Keratinocyte (primary cell): ENCODE measurements at regions not wholly inside any gene's neighbourhood (a gene's known extent, or its start where the extent isn't known, plus 50 kb on each side); places are given as distances from the start of the nearest gene placed in this dataset.

Experiments used
- EZH2 ChIP-seq: IDR thresholded peaks from one replicate; pipeline ENCODE4 v1.6.1; 2012; ENCODE audit warnings: inconsistent platforms, mild to moderate bottlenecking, low read length, moderate library complexity
- TF ChIP-seq, protein P1 (sequence below), 3 experiments: IDR thresholded peaks in 1 of 3; conservative IDR thresholded peaks in 1 of 3; optimal IDR thresholded peaks in 1 of 3; 2 replicates in 2 of 3; 3 replicates in 1 of 3; pipeline versions ENCODE3 to v1.5.1; 2011; ENCODE audit warnings: low read length in 3 of 3, mild to moderate bottlenecking in 3 of 3, moderate library complexity in 2 of 3, control low read depth in 1 of 3, inconsistent platforms in 1 of 3; ENCODE audit not compliant: insufficient read depth in 2 of 3; ENCODE audit errors: extremely low read depth in 1 of 3

DNA sequence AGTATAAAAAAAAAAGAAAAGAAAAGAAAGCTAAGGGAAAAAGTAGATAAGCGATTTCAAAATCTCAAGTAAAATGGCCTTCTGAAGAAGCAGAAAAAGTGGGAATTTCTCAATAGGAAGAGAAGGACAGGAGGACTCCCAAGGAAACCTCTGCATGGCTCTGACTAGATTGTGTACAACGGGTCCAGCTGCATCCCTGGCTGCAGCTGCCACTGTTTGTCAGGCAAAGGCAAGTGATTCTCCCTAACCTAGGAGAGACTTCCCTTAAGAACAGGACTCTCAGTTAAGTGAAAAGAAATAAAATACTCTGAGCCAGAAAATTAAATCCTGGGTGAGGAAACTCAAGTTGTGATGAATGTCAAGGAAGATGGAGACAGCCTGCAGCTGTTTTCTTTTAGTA, 298.6 kb upstream of the KIAA1217 start:
- TF ChIP-seq, protein P1, sequence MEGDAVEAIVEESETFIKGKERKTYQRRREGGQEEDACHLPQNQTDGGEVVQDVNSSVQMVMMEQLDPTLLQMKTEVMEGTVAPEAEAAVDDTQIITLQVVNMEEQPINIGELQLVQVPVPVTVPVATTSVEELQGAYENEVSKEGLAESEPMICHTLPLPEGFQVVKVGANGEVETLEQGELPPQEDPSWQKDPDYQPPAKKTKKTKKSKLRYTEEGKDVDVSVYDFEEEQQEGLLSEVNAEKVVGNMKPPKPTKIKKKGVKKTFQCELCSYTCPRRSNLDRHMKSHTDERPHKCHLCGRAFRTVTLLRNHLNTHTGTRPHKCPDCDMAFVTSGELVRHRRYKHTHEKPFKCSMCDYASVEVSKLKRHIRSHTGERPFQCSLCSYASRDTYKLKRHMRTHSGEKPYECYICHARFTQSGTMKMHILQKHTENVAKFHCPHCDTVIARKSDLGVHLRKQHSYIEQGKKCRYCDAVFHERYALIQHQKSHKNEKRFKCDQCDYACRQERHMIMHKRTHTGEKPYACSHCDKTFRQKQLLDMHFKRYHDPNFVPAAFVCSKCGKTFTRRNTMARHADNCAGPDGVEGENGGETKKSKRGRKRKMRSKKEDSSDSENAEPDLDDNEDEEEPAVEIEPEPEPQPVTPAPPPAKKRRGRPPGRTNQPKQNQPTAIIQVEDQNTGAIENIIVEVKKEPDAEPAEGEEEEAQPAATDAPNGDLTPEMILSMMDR (optimal IDR thresholded peaks at IDR 0.05 in 1 of 3, IDR thresholded peaks at IDR 0.05 in 1 of 3, conservative IDR thresholded peaks at IDR 0.05 in 1 of 3; ENCODE audit: extremely low read depth in 1 of 3, insufficient read depth in 2 of 3, low read length in 3 of 3) = no peak
- no peak for TF ChIP-seq EZH2
